NCI-H2196 (cell line): ENCODE measurements at regions not wholly inside any gene's neighbourhood (a gene's known extent, or its start where the extent isn't known, plus 50 kb on each side); places are given as distances from the start of the nearest gene placed in this dataset.
"Not testable (repeated sequence)": the region's sequence is repeated elsewhere in the genome, so short reads cannot be mapped to it uniquely, and the experiment has no call there.

ENCODE experiments used
- DNase-seq: peaks from one replicate; lab custom pipeline; 2025; ENCODE audit not compliant: unreplicated experiment; lab: John Stamatoyannopoulos, UW

GRCh38 chrX:66692512-66692911, 53.6 kb upstream of the EDA2R start:
- not testable (repeated sequence) for DNase-seq
